DOHH2 (cell line): ENCODE measurements at regions not wholly inside any gene's neighbourhood (a gene's known extent, or its start where the extent isn't known, plus 50 kb on each side); places are given as distances from the start of the nearest gene placed in this dataset.

Experiments used
- H3F3A ChIP-seq: fragments of 200-600 bp; sonication (generic), shearing (Covaris generic); 2 replicates; pipeline ENCODE4 v1.6.0; 2016; ENCODE audit warnings: antibody characterized with exemption, mild to moderate bottlenecking; ENCODE audit not compliant: control insufficient read depth, insufficient read depth
- H3K27ac ChIP-seq: fragments of 200-600 bp; sonication (generic); 2 replicates; pipeline ENCODE4 v1.5.1; 2014; ENCODE audit warnings: low read depth, mild to moderate bottlenecking, low read length, moderate library complexity
- H3K27me3 ChIP-seq: fragments of 200-600 bp; sonication (generic); 2 replicates; pipeline ENCODE4 v1.6.1; 2014; ENCODE audit warnings: mild to moderate bottlenecking, low read length, mixed read lengths; ENCODE audit not compliant: control insufficient read depth
- H3K36me3 ChIP-seq: fragments of 200-600 bp; sonication (generic); 2 replicates; pipeline ENCODE4 v1.6.1; 2014; ENCODE audit warnings: mild to moderate bottlenecking, low read length, moderate library complexity, mixed read lengths; ENCODE audit not compliant: control insufficient read depth
- H3K4me1 ChIP-seq: fragments of 200-600 bp; sonication (generic); 2 replicates; pipeline ENCODE4 v1.6.1; 2014; ENCODE audit warnings: mild to moderate bottlenecking, low read length, mixed read lengths; ENCODE audit not compliant: control insufficient read depth
- H3K4me2 ChIP-seq: fragments of 200-600 bp; sonication (generic); 2 replicates; pipeline ENCODE4 v1.6.0; 2014; ENCODE audit warnings: mild to moderate bottlenecking, low read length, moderate library complexity
- H3K4me3 ChIP-seq: fragments of 200-600 bp; sonication (generic); 2 replicates; pipeline ENCODE4 v1.5.1; 2014; ENCODE audit warnings: mild to moderate bottlenecking, low read length, mixed read lengths
- H3K79me2 ChIP-seq: fragments of 200-600 bp; sonication (generic); 2 replicates; pipeline ENCODE4 v1.6.1; 2014; ENCODE audit warnings: mild to moderate bottlenecking, low read length, mixed read lengths; ENCODE audit not compliant: control insufficient read depth
- H3K9me2 ChIP-seq: fragments of 200-600 bp; sonication (generic); replicated peaks from 2 replicates; pipeline ENCODE4 v1.6.1; 2014; ENCODE audit warnings: mild to moderate bottlenecking, low read length, mixed read lengths; ENCODE audit not compliant: control insufficient read depth
- H3K9me3 ChIP-seq: fragments of 200-600 bp; sonication (generic); 2 replicates; pipeline ENCODE4 v1.6.1; 2014; ENCODE audit warnings: antibody characterized with exemption, low read length, mixed read lengths; ENCODE audit not compliant: control insufficient read depth, insufficient read depth
- H4K20me1 ChIP-seq: fragments of 200-600 bp; sonication (generic); 2 replicates; pipeline ENCODE4 v1.6.0; 2014; ENCODE audit warnings: low read depth, mild to moderate bottlenecking, antibody characterized with exemption, low read length, moderate library complexity; ENCODE audit not compliant: control insufficient read depth, insufficient read depth
- EZH2phosphoT487 ChIP-seq: fragments of 200-600 bp; sonication (generic); IDR thresholded peaks from 2 replicates; pipeline ENCODE4 v1.6.1; 2017; ENCODE audit warnings: borderline replicate concordance, mild to moderate bottlenecking, antibody characterized with exemption, low read length, moderate library complexity, mixed read lengths
- TF ChIP-seq, protein P1 (sequence below): fragments of 200-600 bp; sonication (generic); IDR thresholded peaks from one replicate; pipeline ENCODE4 v1.5.1; 2014; ENCODE audit warnings: antibody characterized with exemption, mild to moderate bottlenecking, low read depth, low read length; ENCODE audit not compliant: poor library complexity, severe bottlenecking

DNA sequence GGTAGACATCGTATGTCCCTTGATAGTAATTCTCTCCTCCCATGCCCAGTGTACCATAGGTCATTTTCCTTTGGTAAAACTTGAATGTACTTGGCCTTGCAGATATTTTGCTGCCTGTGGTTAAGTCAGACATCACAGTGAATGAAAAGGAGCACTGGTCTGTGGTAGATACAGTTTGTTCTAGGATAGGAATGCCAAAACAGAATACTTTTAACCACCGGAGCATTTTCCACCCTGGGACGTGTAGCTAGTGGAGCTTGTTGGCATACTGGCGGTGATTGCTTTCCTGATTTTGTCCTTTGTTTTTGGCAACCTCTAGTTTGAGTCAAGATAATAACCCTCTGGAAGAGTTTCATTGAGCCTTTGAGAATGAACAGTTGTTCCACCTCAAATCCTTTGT, 92.0 kb upstream of the BMPER start:
- TF ChIP-seq EZH2phosphoT487, result no peak
- TF ChIP-seq, protein P1, sequence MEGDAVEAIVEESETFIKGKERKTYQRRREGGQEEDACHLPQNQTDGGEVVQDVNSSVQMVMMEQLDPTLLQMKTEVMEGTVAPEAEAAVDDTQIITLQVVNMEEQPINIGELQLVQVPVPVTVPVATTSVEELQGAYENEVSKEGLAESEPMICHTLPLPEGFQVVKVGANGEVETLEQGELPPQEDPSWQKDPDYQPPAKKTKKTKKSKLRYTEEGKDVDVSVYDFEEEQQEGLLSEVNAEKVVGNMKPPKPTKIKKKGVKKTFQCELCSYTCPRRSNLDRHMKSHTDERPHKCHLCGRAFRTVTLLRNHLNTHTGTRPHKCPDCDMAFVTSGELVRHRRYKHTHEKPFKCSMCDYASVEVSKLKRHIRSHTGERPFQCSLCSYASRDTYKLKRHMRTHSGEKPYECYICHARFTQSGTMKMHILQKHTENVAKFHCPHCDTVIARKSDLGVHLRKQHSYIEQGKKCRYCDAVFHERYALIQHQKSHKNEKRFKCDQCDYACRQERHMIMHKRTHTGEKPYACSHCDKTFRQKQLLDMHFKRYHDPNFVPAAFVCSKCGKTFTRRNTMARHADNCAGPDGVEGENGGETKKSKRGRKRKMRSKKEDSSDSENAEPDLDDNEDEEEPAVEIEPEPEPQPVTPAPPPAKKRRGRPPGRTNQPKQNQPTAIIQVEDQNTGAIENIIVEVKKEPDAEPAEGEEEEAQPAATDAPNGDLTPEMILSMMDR, result no peak
- Histone ChIP-seq H3K9me3 (no peaks in the 10 kb centered on the region), H3K4me2 (no peak overlapping the region), H3K4me1 (no peaks in the 10 kb centered on the region), H3K36me3 (no peaks in the 10 kb centered on the region), H3K4me3 (no peak overlapping the region), H3F3A (no peaks in the 10 kb centered on the region), H3K27ac (no peak overlapping the region), H3K27me3 (peaks cover 4% of the 10 kb centered on the region; the same call in 1 of the 2 replicates), H3K9me2 (no peaks in the 10 kb centered on the region), H4K20me1 (no peaks in the 10 kb centered on the region), H3K79me2 (no peaks in the 10 kb centered on the region)

DNA sequence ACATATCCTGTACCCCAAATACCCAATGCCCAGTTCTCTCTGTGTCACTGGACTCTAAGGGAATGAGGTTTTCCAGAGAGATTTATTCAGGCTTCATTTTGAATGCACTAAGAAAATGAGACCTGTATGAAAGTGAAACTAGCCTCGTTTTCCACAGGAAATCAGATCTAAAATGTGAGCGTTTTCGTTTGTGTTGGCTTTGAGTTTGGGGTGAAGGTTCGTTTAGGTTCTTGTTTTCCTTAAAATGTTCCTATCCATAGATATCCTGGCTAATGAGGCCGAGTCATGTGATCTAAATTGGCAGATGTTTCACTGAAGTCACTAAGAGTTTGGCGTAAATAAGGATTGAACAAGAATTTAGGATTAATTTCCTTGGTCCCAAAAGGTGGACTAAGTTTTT, 90.9 kb upstream of the BMPER start:
- Histone ChIP-seq H3K36me3 (no peaks in the 10 kb centered on the region), H3F3A (no peaks in the 10 kb centered on the region), H3K4me3 (no peak overlapping the region), H3K4me1 (no peaks in the 10 kb centered on the region), H3K27ac (no peak overlapping the region), H3K9me3 (no peaks in the 10 kb centered on the region), H4K20me1 (no peaks in the 10 kb centered on the region), H3K9me2 (no peaks in the 10 kb centered on the region), H3K79me2 (no peaks in the 10 kb centered on the region), H3K4me2 (no peak overlapping the region), H3K27me3 (peaks cover 4% of the 10 kb centered on the region; the same call in 1 of the 2 replicates)
- TF ChIP-seq EZH2phosphoT487, result no peak
- TF ChIP-seq, protein P1, result no peak

DNA sequence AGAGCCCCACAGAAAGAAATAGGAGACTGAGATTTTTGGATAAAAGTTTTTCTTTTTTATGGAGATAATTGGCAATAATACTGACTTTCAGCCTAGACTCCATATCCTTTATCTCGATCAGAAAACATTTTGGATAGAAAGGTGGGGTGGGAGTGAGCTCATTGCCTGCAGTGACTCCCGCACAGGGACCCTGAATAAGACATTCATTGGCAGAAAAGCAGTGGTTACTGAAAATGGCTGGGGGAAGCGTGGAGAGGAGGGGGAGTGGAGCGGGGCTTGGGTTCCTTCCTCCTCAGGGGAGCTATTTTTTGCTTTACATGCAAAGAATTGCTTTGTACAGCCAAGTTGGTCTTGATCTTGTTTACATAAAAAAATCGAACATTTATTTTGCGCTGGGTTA, 90.4 kb upstream of the BMPER start:
- H3K79me2 ChIP-seq, result no peaks in the 10 kb centered on the region
- H3K36me3 ChIP-seq, result no peaks in the 10 kb centered on the region
- H3F3A ChIP-seq, result no peaks in the 10 kb centered on the region
- H3K4me2 ChIP-seq, result no peak overlapping the region
- no peak overlapping the region for H3K27ac ChIP-seq
- H3K27me3 ChIP-seq, result peaks cover 4% of the 10 kb centered on the region; the same call in 1 of the 2 replicates
- H3K4me3 ChIP-seq, result no peak overlapping the region
- H3K9me3 ChIP-seq, result no peaks in the 10 kb centered on the region
- H4K20me1 ChIP-seq, result no peaks in the 10 kb centered on the region
- H3K4me1 ChIP-seq, result no peaks in the 10 kb centered on the region
- TF ChIP-seq, protein P1, result no peak
- no peak for TF ChIP-seq EZH2phosphoT487
- no peaks in the 10 kb centered on the region for H3K9me2 ChIP-seq

DNA sequence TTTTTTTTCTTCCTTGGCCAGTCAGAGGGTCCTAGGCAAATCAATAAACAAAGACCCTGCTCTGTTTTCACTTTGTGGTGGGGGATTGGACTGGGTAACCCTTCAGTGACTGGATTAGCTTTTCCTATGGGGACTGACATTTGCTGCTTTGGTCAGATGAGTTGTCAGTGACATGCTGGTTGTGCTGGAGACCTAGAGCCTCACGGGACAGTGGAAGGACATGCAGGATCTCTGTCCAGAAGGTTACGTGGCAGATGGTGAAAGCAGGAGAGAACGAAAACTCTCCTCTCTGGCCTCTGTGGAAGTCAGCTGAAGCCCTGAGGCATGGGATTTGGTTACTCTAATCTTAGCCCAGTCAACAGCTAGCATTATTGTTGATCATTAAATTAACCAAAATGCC, 90.0 kb upstream of the BMPER start:
- Histone ChIP-seq H3K4me3 (no peak overlapping the region), H3K4me2 (no peak overlapping the region), H3K79me2 (no peaks in the 10 kb centered on the region), H3K4me1 (no peaks in the 10 kb centered on the region), H3K27ac (no peak overlapping the region), H3F3A (no peaks in the 10 kb centered on the region), H3K27me3 (peaks cover 4% of the 10 kb centered on the region; the same call in 1 of the 2 replicates), H3K9me2 (no peaks in the 10 kb centered on the region), H3K9me3 (no peaks in the 10 kb centered on the region), H3K36me3 (no peaks in the 10 kb centered on the region), H4K20me1 (no peaks in the 10 kb centered on the region)
- TF ChIP-seq, protein P1, result no peak
- TF ChIP-seq EZH2phosphoT487, result no peak
